Glutamatergic neuron (in vitro differentiated cells): ENCODE measurements at regions not wholly inside any gene's neighbourhood (a gene's known extent, or its start where the extent isn't known, plus 50 kb on each side); places are given as distances from the start of the nearest gene placed in this dataset.

Experiments used
- DNase-seq: peaks from one replicate; pipeline ENCODE4 v3.0.0; 2022
- H3K27ac Mint-ChIP-seq: one replicate; pipeline ENCODE4 v1.8.0; 2020; ENCODE audit warnings: mild to moderate bottlenecking, mixed read lengths, inconsistent platforms; ENCODE audit not compliant: unreplicated experiment
- H3K27me3 Mint-ChIP-seq: one replicate; pipeline ENCODE4 v1.8.0; 2020; ENCODE audit warnings: mild to moderate bottlenecking, moderate library complexity, mixed read lengths, inconsistent platforms; ENCODE audit not compliant: unreplicated experiment
- H3K36me3 Mint-ChIP-seq: one replicate; pipeline ENCODE4 v1.8.0; 2020; ENCODE audit warnings: mild to moderate bottlenecking, mixed read lengths, inconsistent platforms; ENCODE audit not compliant: unreplicated experiment
- H3K4me1 Mint-ChIP-seq: one replicate; pipeline ENCODE4 v1.8.0; 2020; ENCODE audit warnings: mild to moderate bottlenecking, low read depth, mixed read lengths, inconsistent platforms; ENCODE audit not compliant: unreplicated experiment
- H3K4me3 Mint-ChIP-seq: one replicate; pipeline ENCODE4 v1.8.0; 2020; ENCODE audit warnings: mild to moderate bottlenecking, mixed read lengths, inconsistent platforms; ENCODE audit not compliant: unreplicated experiment
- H3K9me3 Mint-ChIP-seq: one replicate; pipeline ENCODE4 v1.8.0; 2020; ENCODE audit warnings: mild to moderate bottlenecking, moderate library complexity, mixed read lengths, inconsistent platforms; ENCODE audit not compliant: unreplicated experiment
- CTCF ChIP-seq: fragments of 200-600 bp; sonication (generic); IDR thresholded peaks from one replicate; pipeline ENCODE4 v1.5.0; 2021; ENCODE audit not compliant: partially characterized antibody, unreplicated experiment

GRCh38 chr9:124108216-124108615 lies 96.6 kb downstream of the LHX2 start:
- Mint-ChIP-seq H3K27me3 (peaks cover 2% of the 10 kb centered on the region), H3K9me3 (peaks cover 4% of the 10 kb centered on the region), H3K4me1 (peaks cover 9% of the 10 kb centered on the region), H3K27ac (no peak overlapping the region), H3K36me3 (no peaks in the 10 kb centered on the region), H3K4me3 (no peak overlapping the region)
- no peak for TF ChIP-seq CTCF
- no peak for DNase-seq

GRCh38 chr9:124110307-124110915 lies 98.8 kb downstream of the LHX2 start:
- H3K9me3 Mint-ChIP-seq = peaks cover 3% of the 10 kb centered on the region
- no peak overlapping the region for H3K27ac Mint-ChIP-seq
- peaks cover 10% of the 10 kb centered on the region for H3K4me1 Mint-ChIP-seq
- no peaks in the 10 kb centered on the region for H3K36me3 Mint-ChIP-seq
- peaks cover 4% of the 10 kb centered on the region for H3K27me3 Mint-ChIP-seq
- TF ChIP-seq CTCF = no peak
- no peak overlapping the region for H3K4me3 Mint-ChIP-seq
- DNase-seq = no peak

GRCh38 chr9:124116683-124117363 lies 105.3 kb downstream of the LHX2 start:
- Mint-ChIP-seq H3K27ac (no peak overlapping the region), H3K9me3 (peaks cover 2% of the 10 kb centered on the region), H3K36me3 (peaks cover 5% of the 10 kb centered on the region), H3K27me3 (peaks cover 1% of the 10 kb centered on the region), H3K4me1 (peaks cover 4% of the 10 kb centered on the region), H3K4me3 (no peak overlapping the region)
- DNase-seq = no peak
- TF ChIP-seq CTCF = no peak

- Mint-ChIP-seq H3K9me3 (peaks cover 2% of the 10 kb centered on the region), H3K4me3 (no peak overlapping the region), H3K36me3 (peaks cover 5% of the 10 kb centered on the region), H3K4me1 (no peaks in the 10 kb centered on the region), H3K27ac (no peak overlapping the region), H3K27me3 (peaks cover 3% of the 10 kb centered on the region)
- TF ChIP-seq CTCF = no peak
- DNase-seq = no peak
These were observed 107.3 kb downstream of the LHX2 start for GRCh38 chr9:124118894-124119293.

GRCh38 chr9:124120272-124120671 lies 108.7 kb downstream of the LHX2 start:
- no peak for DNase-seq
- Mint-ChIP-seq H3K27ac (no peak overlapping the region), H3K4me1 (no peaks in the 10 kb centered on the region), H3K4me3 (no peak overlapping the region), H3K36me3 (peaks cover 5% of the 10 kb centered on the region), H3K27me3 (peaks cover 2% of the 10 kb centered on the region), H3K9me3 (peaks cover 4% of the 10 kb centered on the region)
- TF ChIP-seq CTCF = no peak
